Urothelium cell line (cell line): ENCODE measurements at regions not wholly inside any gene's neighbourhood (a gene's known extent, or its start where the extent isn't known, plus 50 kb on each side); places are given as distances from the start of the nearest gene placed in this dataset.

Experiments
- DNase-seq: peaks from one replicate; pipeline ENCODE4 v3.0.0; 2011; ENCODE audit warnings: low spot score, mixed read lengths
- FAIRE-seq: peaks from 2 replicates; lab custom pipeline; 2011; peaks lifted over from hg19 to GRCh38; lab: Jason Lieb, UNC

DNA sequence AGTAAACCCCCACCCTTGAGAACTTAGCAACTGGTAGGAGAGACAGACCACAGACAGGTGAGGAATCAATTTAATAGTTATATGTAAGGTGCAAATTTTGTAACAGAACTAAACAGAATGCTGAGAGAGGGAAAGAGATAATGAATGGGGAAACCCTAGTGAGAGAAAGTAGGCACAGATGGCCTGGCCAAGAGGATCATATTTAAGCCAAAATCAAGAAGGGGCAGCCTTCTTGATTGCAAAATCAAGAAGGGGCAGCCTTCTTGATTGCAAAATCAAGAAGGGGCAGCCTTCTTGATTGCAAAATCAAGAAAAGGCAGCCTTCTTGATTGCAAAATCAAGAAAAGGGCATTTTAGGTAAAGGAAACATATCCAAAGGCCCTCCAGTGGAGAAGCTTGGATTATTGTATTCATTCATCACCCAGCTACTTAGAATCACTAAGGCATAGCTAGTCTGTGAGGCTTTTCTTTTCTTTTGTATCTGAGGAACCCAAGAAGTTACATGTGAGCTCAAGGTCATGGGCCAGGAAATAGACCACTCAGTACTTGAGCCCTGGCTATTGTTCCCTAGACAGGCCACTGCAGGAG, 190.6 kb downstream of the CYLD start:
- DNase-seq (no peak), FAIRE-seq (no peak)

GRCh38 chr16:50928065-50928464, 186.2 kb downstream of the CYLD start:
- FAIRE-seq = no peak
- no peak for DNase-seq

DNA sequence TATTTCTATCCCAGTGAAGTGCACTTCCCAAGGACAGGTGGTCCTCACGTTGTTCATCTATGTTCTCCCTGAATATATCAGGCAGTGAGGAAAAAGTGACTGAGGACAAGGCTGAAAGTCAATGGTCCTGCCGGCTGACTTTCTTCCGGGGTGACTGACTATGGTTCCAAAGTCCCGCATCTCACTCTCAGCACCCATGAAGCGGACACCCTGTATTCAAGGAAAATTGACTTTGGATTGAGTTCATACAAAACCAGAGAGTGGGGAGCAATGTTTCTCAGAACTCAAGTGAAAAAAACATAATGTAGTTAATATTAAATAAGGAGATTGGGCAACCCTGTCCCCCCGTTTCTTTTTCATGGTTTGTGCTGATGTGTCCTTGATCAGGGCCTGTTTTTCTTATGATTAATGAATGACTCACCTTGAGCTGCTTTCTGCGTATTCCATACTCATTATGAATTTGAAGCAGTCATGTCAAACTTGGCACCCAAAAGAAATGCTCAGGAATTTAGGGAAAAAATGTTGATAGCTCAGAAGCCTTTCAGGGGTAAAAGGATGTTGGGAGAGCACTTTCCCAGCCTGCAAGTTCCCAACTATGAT, 184.0 kb downstream of the CYLD start:
- DNase-seq = no peak
- FAIRE-seq = no peak

- FAIRE-seq (no peak), DNase-seq (no peak)
These were observed 183.1 kb downstream of the CYLD start for GRCh38 chr16:50924759-50925545.

- FAIRE-seq = no peak
- no peak for DNase-seq
These were observed 176.2 kb downstream of the CYLD start for GRCh38 chr16:50917950-50918703.

GRCh38 chr16:50916040-50916439, 174.2 kb downstream of the CYLD start:
- DNase-seq = no peak
- no peak for FAIRE-seq

DNA sequence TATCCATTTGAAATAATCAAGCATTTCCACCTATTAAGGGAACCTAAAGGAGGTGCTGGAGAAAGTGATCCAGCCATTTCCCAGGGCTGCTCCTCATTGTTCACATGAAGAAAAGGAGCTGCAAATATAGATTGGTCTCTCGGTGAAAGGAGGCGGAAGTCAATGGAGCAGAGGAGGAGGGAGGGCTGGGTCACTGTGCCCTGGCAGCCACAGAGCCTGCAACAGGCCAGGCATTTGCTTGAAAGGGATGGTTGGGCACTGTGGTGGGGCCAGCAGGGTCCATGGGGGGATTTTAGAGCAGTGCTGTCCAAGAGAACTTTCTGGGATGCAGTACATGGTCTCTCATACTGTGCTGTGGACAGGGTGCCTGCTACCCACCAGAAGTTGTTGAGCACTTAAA, 173.2 kb downstream of the CYLD start:
- no peak for FAIRE-seq
- no peak for DNase-seq

DNA sequence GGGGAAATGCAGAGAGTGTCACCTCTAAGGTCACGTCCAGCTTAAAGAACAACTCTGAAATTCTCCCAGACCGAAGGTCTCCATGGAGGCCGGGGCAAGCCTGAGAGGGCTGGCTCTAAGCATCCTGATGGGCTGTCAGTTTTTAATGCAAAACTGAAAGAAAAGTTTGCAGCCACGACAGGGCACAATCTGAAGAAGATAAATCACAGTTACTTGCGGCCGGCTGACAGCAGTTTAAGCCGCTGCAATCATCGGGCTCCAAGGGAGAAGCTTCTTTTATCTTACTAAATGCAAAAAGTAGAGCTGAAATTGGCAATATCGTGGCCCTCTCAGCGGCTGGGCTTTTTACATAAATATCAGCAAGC, 168.8 kb downstream of the CYLD start:
- DNase-seq (no peak), FAIRE-seq (no peak)

DNA sequence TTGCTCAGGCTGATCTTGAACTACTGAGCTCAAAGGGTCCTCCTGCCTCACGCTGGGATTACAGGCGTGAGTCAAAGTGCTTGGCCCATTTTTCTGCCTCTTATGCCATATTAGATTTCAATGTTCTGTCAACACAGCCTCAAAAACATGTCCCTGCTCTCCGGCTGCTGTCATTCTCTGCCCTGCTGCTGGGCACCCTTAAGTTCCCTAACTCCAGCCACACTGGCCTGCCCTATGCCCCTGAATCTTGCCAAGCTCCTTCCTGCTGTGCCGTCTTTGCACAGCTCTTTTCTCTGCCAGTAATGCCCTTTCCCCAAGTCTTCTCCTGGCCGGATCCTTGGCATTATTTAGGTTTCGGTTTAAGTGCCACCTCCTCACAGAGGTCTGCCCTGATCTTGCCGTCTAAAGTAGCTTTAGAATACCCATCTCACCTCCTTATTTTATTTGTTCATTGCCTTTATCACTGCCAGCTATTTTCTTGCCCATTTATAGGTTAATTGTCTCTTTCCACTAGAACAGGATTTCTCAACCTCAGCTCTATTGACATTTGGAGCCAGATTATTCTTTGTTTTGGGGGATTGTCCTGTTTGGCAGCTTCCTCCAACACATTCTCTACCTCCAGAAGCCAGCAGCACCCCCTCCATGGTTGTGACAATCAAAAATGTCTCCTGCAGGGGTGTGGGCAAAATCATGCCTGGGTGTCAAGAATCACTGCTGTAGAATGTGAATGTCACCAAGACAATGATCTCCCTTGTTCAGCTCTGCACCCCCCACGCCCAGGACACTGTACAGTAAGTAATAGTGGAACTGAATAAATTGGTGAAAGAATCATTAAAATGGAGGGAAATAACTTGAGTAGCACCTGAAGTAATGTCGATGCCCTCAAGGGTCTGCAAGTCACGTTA, 168.2 kb downstream of the CYLD start:
- DNase-seq (no peak), FAIRE-seq (no peak)

DNA sequence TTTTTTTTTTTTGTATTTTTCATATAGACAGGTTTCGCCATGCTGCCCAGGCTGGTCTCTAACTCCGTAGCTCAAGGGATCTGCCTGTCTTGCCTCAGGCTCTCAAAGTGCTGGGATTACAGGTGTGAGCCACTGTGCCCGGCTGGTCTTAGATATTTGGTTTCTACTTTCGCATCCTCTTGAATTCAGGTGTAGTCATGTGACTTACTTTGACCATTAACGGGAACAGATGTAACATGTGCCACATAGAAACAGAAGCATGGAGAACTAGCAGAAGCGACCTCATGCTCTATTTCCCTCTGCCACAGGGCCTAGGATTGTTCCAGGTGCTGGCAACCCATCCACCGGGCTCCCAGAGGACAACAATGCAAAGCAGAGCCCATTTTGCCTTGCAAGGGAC, 166.6 kb downstream of the CYLD start:
- FAIRE-seq = no peak
- no peak for DNase-seq

- no peak for FAIRE-seq
- DNase-seq = no peak
These were observed 164.6 kb downstream of the CYLD start for GRCh38 chr16:50906454-50906853.

DNA sequence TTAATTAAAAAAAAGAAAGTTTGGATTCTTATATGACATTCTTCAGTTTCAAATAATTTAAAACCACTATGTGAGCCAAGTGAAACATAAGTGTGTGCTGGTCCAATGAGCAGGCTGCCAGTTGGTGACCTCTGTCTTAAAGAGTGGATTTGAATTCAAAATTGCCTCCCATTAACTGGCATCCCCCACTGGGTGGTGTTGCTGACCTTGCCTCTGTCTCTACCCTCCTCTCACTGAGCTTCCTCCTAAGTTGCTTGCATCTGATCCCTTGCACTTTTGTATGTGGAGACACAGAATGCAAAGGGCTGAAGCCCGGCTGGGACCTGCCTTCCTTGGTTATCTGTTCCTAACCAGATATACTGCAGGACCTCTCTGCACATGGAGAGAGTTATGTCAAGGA, 160.6 kb downstream of the CYLD start:
- DNase-seq (no peak), FAIRE-seq (no peak)

GRCh38 chr16:50901062-50901461, 159.2 kb downstream of the CYLD start:
- no peak for FAIRE-seq
- no peak for DNase-seq

DNA sequence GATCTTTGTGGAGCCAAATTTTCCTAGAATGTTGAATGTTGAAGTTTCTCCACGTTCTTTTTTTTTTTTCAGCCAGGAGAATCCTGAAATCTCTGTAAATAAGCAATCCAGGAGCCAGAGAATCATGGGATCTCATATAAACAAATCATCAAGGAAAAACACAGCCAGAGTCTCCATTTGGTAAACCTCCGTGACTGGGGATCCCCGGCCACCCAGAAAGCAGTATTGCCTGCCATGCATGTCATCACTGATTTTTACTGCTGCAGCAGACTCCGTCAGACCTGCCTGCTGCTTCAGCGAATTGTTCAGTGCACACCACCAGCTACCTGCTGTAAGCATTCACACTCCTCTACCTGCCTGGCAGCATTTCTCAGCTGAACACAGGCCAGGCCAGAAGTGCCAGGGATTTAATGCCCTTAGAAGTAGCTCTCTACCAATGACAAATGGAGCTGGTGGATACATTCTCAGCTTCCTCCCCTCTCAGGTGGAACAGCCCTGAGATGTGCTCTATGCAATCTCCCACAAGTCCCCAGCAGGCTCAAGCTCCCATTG, 158.6 kb downstream of the CYLD start:
- FAIRE-seq = no peak
- DNase-seq = no peak

GRCh38 chr16:50899951-50900350, 158.1 kb downstream of the CYLD start:
- FAIRE-seq (no peak), DNase-seq (no peak)

- FAIRE-seq (no peak), DNase-seq (no peak)
These were observed 147.9 kb downstream of the CYLD start for GRCh38 chr16:50889746-50890145.

GRCh38 chr16:50889276-50889675, 147.4 kb downstream of the CYLD start:
- DNase-seq (no peak), FAIRE-seq (no peak)

- no peak for FAIRE-seq
- no peak for DNase-seq
These were observed 146.8 kb downstream of the CYLD start for GRCh38 chr16:50888486-50889261.

DNA sequence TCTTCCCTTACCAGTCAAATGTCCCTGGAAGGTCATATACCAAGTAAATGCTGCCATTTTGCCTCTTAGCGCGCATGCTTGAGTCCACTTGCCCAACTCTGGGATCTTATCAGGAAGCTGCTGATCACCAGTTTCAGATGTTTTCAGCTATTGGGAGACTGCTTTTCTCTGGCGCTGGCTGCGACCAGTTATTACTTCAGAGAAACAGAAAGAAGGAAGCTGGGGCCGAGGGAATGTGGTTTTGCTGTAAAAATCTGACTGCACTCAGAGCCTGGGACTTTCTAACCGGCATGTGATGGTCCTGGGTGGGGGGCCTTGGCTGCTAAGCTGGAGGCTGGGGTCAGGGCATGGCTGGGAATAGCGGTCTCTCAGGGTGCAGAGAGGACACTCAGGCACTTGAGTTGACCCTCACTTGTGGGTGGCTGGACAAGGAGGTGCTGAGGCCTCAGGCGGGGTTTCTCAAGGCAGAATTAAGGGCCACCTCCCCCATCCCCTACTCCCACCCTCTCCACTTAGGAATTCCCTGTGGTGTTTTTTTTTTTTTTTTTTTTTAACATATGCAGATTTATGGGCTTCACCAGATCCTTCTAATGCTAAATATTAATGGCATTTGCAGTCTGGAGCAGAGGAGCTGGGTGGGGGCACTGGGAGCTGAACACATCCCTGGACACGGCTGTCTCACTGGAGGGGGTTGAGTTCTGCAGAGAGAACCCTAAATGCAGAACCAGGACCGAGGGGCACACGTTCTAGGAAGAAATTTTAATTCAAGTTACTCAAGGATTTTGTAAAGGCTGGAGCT, 145.8 kb downstream of the CYLD start:
- no peak for DNase-seq
- FAIRE-seq = no peak
